Epithelial cell of esophagus (primary cell): ENCODE measurements at regions not wholly inside any gene's neighbourhood (a gene's known extent, or its start where the extent isn't known, plus 50 kb on each side); places are given as distances from the start of the nearest gene placed in this dataset.

Source experiments
- DNase-seq: peaks from one replicate; pipeline ENCODE4 v3.0.0; 2010; ENCODE audit warnings: low read depth
- H3K4me3 ChIP-seq: 2 replicates; pipeline ENCODE4 v1.5.1; 2011; ENCODE audit warnings: mild to moderate bottlenecking, low read length, control low read depth
- TF ChIP-seq, protein P1 (sequence below): IDR thresholded peaks from 2 replicates; pipeline ENCODE4 v1.5.1; 2011; ENCODE audit warnings: low read depth, mild to moderate bottlenecking, low read length, control low read depth, inconsistent platforms; ENCODE audit not compliant: insufficient read depth; ENCODE audit errors: missing control alignments

DNA sequence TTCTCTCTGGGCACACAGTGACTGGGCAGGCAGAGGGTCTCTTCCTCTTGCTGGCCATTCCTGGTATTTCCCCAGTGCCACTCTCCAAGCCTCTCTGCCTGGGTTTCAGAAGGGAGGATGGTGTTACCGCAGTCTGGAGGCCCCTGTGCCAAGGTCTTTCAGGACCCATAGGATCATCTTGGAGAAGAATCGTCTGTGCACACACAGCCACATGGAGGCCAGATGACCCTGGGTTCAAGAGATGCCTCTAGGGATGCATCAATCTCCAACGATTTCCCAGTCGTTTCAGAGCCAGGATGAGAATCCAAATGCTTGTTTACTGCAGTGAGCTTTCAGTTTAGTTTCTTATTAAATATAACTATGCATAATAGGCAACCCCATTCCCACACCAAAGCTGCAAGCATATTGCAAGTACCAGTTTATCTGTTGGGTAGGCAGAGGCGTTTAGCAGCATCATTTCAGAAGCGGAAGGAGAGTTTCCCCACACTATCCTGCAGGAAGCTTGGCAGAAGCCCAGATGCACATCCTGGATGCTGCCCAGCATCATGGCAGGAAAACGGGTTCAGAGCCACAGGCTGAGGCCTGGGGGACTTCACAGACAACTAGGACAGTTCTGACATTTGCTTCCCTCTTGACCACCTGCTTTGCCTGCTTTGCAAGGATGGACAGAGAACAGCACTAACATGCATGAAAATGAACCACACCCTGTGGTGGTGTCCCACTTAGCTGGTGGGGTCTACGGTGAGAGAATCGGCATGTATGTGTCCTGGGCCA lies 134.7 kb upstream of the FAM20C start:
- no peak for DNase-seq
- TF ChIP-seq, protein P1, sequence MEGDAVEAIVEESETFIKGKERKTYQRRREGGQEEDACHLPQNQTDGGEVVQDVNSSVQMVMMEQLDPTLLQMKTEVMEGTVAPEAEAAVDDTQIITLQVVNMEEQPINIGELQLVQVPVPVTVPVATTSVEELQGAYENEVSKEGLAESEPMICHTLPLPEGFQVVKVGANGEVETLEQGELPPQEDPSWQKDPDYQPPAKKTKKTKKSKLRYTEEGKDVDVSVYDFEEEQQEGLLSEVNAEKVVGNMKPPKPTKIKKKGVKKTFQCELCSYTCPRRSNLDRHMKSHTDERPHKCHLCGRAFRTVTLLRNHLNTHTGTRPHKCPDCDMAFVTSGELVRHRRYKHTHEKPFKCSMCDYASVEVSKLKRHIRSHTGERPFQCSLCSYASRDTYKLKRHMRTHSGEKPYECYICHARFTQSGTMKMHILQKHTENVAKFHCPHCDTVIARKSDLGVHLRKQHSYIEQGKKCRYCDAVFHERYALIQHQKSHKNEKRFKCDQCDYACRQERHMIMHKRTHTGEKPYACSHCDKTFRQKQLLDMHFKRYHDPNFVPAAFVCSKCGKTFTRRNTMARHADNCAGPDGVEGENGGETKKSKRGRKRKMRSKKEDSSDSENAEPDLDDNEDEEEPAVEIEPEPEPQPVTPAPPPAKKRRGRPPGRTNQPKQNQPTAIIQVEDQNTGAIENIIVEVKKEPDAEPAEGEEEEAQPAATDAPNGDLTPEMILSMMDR, result no peak
- no peak overlapping the region for H3K4me3 ChIP-seq

GRCh38 chr7:58316-58715 lies 134.1 kb upstream of the FAM20C start:
- TF ChIP-seq, protein P1, result no peak
- H3K4me3 ChIP-seq, result no peak overlapping the region
- no peak for DNase-seq

- TF ChIP-seq, protein P1, result no peak
- no peak for DNase-seq
- no peak overlapping the region for H3K4me3 ChIP-seq
Measured at GRCh38 chr7:59079-60016, 133.0 kb upstream of the FAM20C start.

DNA sequence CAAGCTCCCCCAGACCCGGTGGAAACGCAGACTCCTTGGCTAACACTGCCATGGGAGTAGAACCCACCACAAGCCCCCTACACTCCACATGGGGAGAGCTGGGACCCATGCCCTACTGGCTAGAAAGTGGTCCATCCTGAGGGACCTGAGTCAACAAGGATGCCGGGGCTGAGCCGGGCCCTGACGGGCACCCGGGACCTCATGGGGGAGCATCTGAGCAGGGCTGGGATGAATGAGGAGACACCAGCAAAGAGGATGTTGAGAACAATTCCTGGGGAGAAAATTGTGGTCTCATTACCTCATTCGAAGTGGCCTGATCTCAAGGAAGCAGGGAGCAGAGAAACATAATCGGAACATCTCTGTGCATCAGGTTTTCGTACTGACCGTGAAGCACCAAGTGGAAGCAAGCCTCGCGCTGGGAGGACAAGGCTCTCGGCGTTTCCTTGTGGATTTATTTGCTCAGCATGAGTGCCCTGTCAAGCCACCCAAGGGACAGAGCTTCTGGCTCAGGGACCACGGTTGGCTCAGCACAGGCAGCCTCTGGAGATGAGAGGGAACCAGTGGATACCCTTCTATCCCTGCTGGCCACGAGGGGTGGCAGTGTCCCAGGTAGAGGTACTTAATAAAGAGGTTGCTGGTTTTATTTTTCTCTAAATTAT lies 132.2 kb upstream of the FAM20C start:
- no peak overlapping the region for H3K4me3 ChIP-seq
- TF ChIP-seq, protein P1, result no peak
- no peak for DNase-seq

DNA sequence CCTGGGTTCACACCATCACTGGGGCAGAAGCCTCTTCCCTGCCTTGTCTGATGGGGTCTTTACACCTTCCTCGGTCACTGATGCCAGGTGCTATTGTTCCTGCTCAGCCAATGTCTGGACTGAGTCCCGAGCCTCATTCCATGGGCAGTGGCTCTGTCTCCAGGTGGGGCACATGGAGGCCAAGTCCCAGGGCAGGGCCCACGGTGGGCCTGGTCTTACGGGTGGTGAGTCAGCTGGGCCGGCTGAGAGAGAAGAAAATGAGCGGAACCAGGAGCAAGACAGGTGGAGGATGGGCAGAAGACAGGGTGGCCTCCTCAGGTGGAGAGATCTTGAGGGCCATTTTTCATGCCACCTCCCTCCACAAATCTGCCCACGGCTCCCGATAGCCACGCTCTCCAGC lies 131.7 kb upstream of the FAM20C start:
- no peak overlapping the region for H3K4me3 ChIP-seq
- TF ChIP-seq, protein P1, result no peak
- DNase-seq, result no peak

- H3K4me3 ChIP-seq, result no peak overlapping the region
- DNase-seq, result no peak
- TF ChIP-seq, protein P1, result no peak
Measured at GRCh38 chr7:61111-61510, 131.3 kb upstream of the FAM20C start.
